ENCODE measurements at regions not wholly inside any gene's neighbourhood (a gene's known extent, or its start where the extent isn't known, plus 50 kb on each side); places are given as distances from the start of the nearest gene placed in this dataset.

- H3K4me1 Mint-ChIP-seq (ENCODE audit: low read depth) = no peaks in the 10 kb centered on the region
- DNase-seq (no peak), ATAC-seq (ENCODE audit: poor library complexity) (no peak)
Measured at GRCh38 chr5:111932199-111932598, 175.2 kb upstream of the NREP start.

GRCh38 chr5:111931655-111932054 is 174.7 kb upstream of the NREP start:
- Mint-ChIP-seq H3K4me3 (no peak overlapping the region), H3K27ac (no peak overlapping the region), H3K9me3 (no peaks in the 10 kb centered on the region), H3K27me3 (no peaks in the 10 kb centered on the region), H3K4me1 (ENCODE audit: low read depth) (no peaks in the 10 kb centered on the region), H3K36me3 (ENCODE audit: low read depth) (no peaks in the 10 kb centered on the region)
- ATAC-seq (ENCODE audit: poor library complexity) (no peak), DNase-seq (no peak)
- Histone ChIP-seq H3K27me3 (ENCODE audit: control insufficient read depth in 1 of 2, insufficient read depth in 2 of 2, low read length in 2 of 2) (no peaks in the 10 kb centered on the region), H3K36me3 (ENCODE audit: insufficient read depth, low read length) (no peaks in the 10 kb centered on the region), H3K27ac (ENCODE audit: low read depth in 1 of 2, low read length in 2 of 2) (no peak overlapping the region), H3K9me3 (ENCODE audit: control insufficient read depth in 1 of 2, insufficient read depth in 1 of 2, low read length in 2 of 2) (no peaks in the 10 kb centered on the region), H3K4me3 (ENCODE audit: low read length) (no peak overlapping the region), H3K4me1 (ENCODE audit: insufficient read depth, low read length) (no peaks in the 10 kb centered on the region)
- POLR2A ChIA-PET = no interaction called here
- intact Hi-C loops (cut with DNase I, micrococcal nuclease) = no loop called here
- CTCF ChIA-PET = no interaction called here
- TF ChIP-seq, protein P1, sequence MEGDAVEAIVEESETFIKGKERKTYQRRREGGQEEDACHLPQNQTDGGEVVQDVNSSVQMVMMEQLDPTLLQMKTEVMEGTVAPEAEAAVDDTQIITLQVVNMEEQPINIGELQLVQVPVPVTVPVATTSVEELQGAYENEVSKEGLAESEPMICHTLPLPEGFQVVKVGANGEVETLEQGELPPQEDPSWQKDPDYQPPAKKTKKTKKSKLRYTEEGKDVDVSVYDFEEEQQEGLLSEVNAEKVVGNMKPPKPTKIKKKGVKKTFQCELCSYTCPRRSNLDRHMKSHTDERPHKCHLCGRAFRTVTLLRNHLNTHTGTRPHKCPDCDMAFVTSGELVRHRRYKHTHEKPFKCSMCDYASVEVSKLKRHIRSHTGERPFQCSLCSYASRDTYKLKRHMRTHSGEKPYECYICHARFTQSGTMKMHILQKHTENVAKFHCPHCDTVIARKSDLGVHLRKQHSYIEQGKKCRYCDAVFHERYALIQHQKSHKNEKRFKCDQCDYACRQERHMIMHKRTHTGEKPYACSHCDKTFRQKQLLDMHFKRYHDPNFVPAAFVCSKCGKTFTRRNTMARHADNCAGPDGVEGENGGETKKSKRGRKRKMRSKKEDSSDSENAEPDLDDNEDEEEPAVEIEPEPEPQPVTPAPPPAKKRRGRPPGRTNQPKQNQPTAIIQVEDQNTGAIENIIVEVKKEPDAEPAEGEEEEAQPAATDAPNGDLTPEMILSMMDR (IDR thresholded peaks at IDR 0.05) = no peak

More at GRCh38 chr5:111932199-111932598, 175.2 kb upstream of the NREP start:
- no peak overlapping the region for H3K4me3 ChIP-seq (ENCODE audit: low read length)
- ChIA-PET CTCF (no interaction called here), POLR2A (no interaction called here)
- intact Hi-C loops (cut with DNase I, micrococcal nuclease) = no loop called here
- no peak overlapping the region for H3K27ac ChIP-seq (ENCODE audit: low read depth in 1 of 2, low read length in 2 of 2)
- Mint-ChIP-seq H3K4me3 (no peak overlapping the region), H3K9me3 (no peaks in the 10 kb centered on the region), H3K27ac (no peak overlapping the region), H3K36me3 (ENCODE audit: low read depth) (no peaks in the 10 kb centered on the region), H3K27me3 (no peaks in the 10 kb centered on the region)
- no peaks in the 10 kb centered on the region for H3K4me1 ChIP-seq (ENCODE audit: insufficient read depth, low read length)
- H3K9me3 ChIP-seq (ENCODE audit: control insufficient read depth in 1 of 2, insufficient read depth in 1 of 2, low read length in 2 of 2) = no peaks in the 10 kb centered on the region
- TF ChIP-seq, protein P1 (IDR thresholded peaks at IDR 0.05) = no peak
- no peaks in the 10 kb centered on the region for H3K36me3 ChIP-seq (ENCODE audit: insufficient read depth, low read length)
- no peaks in the 10 kb centered on the region for H3K27me3 ChIP-seq (ENCODE audit: control insufficient read depth in 1 of 2, insufficient read depth in 2 of 2, low read length in 2 of 2)

DNA sequence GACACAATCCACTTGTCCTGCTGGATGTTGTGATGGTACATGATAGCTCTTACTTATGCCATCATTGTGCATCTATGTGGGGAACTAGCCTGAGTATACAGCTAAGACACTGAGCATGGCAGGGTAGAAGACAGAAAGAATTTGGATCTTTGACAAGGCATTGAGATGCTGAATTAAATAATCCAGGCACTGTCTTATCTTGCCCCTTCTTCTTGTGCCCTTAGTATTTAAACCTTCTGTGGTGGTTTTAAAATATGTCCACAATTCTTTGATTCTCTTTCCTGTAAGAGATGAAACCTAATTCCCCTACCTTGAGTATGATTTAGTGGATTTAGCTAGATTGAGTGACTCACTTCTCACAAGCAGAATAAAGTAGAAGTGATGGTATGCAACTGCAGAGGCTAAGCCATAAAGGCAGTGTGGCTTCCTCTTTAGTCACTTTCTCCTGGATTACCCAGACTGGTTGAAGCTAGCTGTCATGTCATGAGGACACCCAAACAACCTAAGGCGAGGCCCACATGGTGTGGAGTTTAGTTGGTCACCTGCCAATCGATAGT is 174.0 kb upstream of the NREP start:
- H3K9me3 Mint-ChIP-seq = no peaks in the 10 kb centered on the region
- Histone ChIP-seq H3K4me3 (ENCODE audit: low read length) (no peak overlapping the region), H3K9me3 (ENCODE audit: control insufficient read depth in 1 of 2, insufficient read depth in 1 of 2, low read length in 2 of 2) (no peaks in the 10 kb centered on the region), H3K27me3 (ENCODE audit: control insufficient read depth in 1 of 2, insufficient read depth in 2 of 2, low read length in 2 of 2) (no peaks in the 10 kb centered on the region), H3K36me3 (ENCODE audit: insufficient read depth, low read length) (no peaks in the 10 kb centered on the region), H3K27ac (ENCODE audit: low read depth in 1 of 2, low read length in 2 of 2) (no peak overlapping the region), H3K4me1 (ENCODE audit: insufficient read depth, low read length) (no peaks in the 10 kb centered on the region)
- H3K36me3 Mint-ChIP-seq (ENCODE audit: low read depth) = no peaks in the 10 kb centered on the region
- ATAC-seq (ENCODE audit: poor library complexity) (no peak), DNase-seq (peak in 3 of 14 experiments; percentile 1 to 52 (median 24))
- POLR2A ChIA-PET = no interaction called here
- no peak overlapping the region for H3K4me3 Mint-ChIP-seq
- H3K27me3 Mint-ChIP-seq = no peaks in the 10 kb centered on the region
- TF ChIP-seq, protein P1 (IDR thresholded peaks at IDR 0.05) = no peak
- H3K27ac Mint-ChIP-seq = no peak overlapping the region
- intact Hi-C loops (cut with DNase I, micrococcal nuclease) = no loop called here
- CTCF ChIA-PET = interaction anchor here (0.9 kb wide), 1 partner anchor 42 kb away, joined by 4 read pairs; no protein-coding TSS in a partner anchor
- H3K4me1 Mint-ChIP-seq (ENCODE audit: low read depth) = no peaks in the 10 kb centered on the region

All from CD4-positive, alpha-beta T cell (primary cell).